ENCODE measurements at regions not wholly inside any gene's neighbourhood (a gene's known extent, or its start where the extent isn't known, plus 50 kb on each side); places are given as distances from the start of the nearest gene placed in this dataset.
A peak's percentile ranks its signal among the peaks of the same experiment; 100 is the strongest.
"Not testable (repeated sequence)": the region's sequence is repeated elsewhere in the genome, so short reads cannot be mapped to it uniquely, and the experiment has no call there.

DNA sequence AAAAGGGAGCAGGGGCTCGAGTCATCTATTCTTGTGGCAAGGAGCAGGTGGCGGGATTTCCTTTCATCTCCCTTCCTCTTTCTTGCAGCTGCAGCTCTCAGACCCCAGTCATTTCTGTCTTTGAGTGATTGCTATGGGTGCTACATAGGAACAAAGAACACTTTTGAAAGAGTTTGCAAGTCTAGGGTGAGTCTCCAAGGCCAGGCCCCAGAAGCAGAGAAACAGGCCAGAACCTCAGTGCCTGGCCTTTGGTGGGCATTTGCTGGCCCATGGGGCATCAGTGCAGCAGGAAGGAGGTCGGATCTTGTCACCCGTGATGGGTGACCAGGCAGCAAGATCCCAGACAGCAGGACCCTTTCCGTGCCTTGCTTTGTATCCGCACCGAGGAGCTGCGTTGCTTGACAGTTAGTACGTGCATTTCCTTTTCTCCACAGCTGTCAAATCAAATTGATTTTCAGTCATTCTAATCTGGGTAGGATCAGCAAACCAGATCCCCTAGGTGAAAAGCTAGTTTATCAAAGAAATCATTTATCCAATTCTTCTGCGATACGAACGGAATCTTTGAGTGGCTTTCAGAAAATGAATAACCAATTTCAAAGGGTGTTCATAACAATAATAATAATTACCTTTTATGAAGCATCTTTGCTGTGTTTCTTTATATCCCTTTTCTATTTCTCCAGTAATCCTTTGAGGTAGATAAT lies 244.6 kb upstream of the MAF start:
- DNase-seq = peak; percentile 29

DNA sequence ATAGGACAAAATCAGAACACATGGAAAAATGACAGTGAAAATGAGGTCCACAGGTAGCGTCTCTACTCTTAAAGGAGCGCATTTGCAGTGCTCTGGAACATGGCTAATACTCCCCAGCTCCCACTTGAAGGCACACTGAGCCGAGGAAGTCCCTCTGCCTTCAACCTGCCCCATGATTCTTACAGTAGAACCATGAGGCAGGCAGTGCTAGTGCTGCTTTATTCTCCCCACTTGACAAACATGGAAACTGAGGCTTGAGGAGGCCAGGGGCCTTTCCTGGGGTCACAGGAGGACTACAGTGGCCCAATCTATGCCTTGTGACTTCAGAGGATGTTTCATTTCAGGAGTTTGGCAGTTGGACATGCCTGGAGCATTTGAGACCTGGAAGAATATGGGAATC lies 244.1 kb upstream of the MAF start:
- no peak for DNase-seq

- no peak for DNase-seq
Observed at GRCh38 chr16:79843631-79844043, 243.1 kb upstream of the MAF start.

DNA sequence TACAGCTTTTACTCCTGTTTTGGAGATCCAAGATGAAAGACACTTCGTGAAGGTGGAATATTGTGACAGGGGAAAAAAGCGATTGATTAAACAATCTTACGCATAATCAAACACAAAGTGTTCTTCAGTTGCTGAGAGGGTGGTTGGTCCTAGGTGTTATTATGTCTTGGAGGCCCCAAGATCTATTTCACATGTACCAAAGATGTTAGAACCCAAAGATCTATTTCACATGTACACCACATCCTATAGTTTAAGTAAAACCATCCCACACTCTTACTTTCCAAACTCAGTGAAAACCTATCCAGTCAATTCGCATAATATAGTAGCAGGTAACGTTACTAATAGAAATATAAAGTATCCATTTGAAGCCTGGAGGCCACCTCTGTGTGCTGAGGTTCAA lies 242.6 kb upstream of the MAF start:
- no peak for DNase-seq

- DNase-seq = no peak
Observed at GRCh38 chr16:79842197-79842596, 241.7 kb upstream of the MAF start.

DNA sequence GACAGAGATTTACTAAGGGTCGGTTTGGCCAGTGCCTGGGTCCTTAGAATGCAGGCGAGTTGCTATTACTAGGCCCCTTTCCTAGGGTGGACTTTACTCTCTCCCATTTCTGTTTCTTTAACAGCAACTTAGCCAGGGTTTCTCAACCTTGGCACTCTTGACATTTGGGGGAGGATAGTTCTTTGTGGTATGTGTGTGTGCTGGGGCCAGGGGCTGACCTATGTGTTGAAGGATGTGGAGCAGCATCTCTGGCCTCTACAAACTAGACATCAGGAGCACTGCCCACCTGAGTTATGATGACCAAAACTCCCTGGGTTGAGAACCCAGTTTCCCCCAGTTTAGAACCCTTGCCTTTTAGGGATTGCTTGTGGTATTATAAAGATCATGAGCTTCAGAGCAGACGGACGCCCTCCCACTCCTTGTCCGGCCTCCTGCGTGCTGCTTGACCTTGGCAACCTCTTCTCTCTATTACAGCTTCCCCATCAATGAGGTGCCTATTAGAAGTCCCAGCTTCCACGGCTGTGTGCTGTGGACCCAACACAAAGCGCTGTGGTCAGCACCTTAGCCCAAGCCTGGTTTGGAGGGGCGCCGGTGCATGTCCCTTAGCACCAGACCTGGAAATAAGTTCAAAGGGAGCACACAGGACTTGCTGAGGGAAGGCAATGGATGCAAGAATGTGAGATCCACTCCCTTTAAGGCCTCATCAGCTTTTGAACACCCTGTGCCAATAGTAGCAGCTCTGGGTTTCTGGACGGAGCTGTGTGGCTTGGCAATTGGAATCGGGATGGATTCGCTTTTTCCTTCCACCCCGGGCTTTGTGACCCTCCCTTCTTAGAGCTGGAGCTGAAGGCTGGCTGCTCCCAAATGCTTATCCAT lies 239.2 kb upstream of the MAF start:
- DNase-seq = no peak

- no peak for DNase-seq
Observed at GRCh38 chr16:79838496-79839259, 238.1 kb upstream of the MAF start.

GRCh38 chr16:79836144-79836543 lies 235.6 kb upstream of the MAF start:
- DNase-seq = no peak

- no peak for DNase-seq
Observed at GRCh38 chr16:79835194-79835593, 234.7 kb upstream of the MAF start.

DNA sequence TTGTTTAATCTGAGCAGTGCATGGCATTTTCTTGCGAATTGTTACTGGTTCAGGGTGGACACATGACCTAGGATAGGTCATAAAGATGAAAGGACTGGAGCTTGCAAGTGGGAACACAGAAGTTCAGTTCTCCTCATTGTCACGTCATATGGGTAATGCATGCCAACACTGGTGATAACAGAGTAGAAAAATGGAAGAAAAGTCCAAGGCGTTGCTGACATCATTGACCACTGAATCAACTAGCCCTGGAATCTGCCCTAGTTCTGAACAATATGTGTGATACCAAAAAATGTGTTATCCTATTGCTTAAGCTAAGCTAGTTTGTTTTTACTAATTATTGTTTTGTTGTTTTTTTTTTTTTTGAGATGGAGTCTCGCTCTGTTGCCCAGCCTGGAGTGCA lies 234.2 kb upstream of the MAF start:
- DNase-seq = no peak

GRCh38 chr16:79834003-79834402 lies 233.5 kb upstream of the MAF start:
- not testable (repeated sequence) for DNase-seq

DNA sequence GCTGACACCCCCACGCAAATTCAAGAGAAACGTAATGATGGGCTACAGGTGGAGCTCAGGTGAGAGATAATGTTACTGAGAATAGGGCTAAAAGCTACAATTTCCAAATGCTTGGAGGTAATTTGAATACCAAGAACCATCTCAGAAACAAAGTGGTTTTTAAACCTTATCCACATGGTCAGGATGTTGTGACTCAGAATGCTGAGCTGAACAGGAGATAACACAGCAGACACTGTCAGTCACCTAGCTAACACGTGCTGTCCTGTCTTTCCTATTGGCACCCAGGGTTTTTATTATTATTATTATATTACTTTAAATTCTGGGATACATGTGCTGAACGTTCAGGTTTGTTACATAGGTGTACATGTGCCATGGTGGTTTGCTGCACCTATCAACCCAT lies 233.0 kb upstream of the MAF start:
- no peak for DNase-seq

DNA sequence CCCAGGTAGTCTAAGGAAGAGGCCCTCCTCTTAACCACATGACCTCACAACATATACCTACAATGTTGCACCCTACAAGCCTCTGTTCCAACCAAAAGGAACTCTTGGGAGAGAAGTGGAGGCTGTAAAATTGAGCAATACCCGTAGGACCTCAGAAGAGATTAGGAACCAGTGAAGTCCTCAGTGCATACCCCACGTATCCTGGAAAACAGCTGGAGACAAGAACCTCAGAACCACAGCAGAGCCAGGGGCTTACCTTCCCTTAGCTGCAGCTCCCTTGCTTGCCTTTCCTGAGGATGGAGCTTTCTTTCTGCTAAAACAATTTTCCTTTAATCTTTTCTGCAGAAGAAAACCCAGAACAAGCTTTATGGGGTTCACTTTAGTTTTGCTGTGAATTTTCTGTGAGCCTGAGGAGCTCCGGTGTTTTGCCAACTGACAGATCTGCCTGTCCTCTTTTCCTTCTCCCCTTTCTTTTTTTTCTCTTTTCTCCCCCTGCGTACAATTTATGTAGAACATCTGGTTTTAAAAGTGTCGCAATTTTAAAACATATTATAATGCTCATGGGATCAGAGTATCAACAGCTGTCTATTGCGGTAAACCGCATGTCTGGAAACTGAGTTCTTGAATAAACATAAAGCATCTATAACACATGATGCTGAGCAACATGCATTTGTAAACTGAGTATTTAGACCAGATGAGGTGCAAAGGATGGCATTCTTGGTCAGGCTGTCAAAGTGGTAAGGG lies 226.4 kb upstream of the MAF start:
- no peak for DNase-seq

DNA sequence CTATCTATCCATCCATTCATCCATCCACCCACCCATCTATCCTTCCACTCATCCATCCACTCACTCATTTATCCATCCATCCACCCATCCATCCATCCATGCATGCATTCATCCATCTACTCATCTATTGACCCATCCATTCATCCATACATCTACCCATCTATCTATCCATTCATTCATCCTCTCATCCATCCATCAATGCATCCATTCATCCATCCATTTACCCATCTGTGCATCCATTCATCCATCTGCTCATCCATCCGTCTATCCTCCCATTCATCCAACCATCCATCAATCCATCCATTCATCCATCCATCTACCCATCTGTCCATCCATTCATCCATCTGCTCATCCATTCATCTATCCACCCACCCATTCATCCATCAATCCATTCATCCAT lies 224.5 kb upstream of the MAF start:
- DNase-seq = no peak

DNA sequence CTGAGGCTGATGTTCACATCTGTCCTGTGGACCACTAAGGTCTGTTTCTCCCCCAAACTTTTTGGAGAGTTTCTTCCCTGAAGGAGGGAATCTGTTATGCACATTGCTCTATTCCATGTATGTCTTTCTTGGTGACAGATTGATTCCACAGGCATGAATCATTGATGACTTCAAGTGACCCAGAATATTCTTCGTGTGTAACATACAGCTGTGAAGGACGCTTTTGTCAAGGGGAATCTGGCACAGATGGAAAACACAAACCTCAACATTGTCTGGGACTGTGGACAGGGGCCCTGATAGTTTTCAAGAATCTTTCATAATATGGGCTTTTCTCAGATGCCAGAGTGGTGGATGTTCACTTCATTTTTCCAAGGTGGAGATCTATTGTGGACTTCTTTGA lies 223.1 kb upstream of the MAF start:
- no peak for DNase-seq

DNA sequence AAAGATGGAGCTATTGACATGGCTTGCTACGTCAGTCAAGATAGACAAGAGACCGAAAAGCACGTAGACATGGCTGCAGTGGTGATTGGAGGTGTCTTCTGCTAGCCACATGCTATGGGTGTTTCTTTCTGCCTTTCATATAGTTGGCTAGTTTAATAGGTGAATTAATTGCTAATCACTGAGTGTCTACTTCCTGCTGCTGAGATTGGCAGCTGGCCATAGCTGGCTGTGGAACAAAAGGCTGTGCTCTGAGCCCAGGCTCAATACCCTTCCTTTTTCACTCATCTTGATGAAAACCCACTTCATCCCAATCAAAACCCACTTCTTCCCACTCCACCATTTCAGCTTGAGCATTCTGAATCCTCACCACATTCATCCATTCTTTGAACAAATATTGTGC lies 221.4 kb upstream of the MAF start:
- no peak for DNase-seq

DNA sequence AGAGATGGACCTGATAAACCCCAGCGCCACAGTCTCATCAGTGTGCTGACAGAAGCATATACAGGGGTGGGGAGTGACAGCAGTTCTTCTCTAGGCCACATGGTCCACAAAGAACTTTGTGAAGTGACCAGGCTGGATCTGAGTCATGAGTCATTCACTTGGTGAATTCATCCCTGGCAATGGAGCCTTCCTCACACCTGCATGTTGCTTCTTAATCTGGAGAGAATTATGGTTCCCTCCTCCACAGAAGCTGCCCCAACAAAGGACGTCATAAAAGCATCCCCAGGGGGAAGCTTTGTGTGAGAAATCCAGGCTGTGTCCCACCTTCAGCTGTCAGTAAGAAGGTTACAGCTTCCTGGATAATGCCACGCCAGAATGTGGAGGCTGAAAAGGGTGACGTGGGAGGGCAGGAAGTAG lies 215.6 kb upstream of the MAF start:
- DNase-seq = no peak

DNA sequence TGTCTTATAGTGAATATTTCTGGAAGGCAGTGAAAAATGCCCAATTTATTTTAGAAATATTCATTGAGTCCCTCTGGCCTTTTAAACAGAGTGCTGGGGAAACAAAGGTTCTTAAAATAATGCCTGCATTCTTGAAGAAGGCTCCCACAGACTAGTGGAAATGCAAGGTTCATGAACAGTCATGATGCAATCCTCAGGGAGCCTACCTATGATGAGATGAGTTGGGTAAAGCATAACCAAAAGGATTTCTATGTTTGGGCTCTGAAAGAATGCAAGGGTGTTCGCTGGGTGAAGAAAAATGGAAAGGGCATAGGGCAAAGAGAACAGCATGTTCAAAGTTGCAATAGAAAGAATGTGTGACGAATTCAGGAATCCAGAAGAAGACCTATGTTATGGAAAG lies 214.5 kb upstream of the MAF start:
- no peak for DNase-seq

- no peak for DNase-seq
Observed at GRCh38 chr16:79814124-79814523, 213.6 kb upstream of the MAF start.

DNA sequence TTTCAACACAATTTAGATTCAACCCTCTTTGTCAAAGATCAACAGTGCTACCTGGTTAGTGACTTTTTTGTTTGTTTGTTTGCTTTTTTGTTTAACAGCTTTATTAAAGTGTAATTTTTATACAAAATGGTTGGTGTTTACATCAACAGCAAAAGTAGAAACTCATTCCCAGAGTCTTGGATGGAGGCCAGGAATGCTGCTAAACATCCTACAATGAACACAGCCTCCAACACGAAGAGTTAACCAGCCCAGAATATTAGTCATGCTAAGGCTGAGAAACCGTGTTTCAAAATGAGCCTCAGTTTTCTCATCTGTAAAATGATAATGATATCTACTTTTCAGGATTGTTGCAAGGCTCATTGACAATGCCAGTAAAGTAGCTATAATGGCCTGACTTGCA lies 211.0 kb upstream of the MAF start:
- no peak for DNase-seq

DNA sequence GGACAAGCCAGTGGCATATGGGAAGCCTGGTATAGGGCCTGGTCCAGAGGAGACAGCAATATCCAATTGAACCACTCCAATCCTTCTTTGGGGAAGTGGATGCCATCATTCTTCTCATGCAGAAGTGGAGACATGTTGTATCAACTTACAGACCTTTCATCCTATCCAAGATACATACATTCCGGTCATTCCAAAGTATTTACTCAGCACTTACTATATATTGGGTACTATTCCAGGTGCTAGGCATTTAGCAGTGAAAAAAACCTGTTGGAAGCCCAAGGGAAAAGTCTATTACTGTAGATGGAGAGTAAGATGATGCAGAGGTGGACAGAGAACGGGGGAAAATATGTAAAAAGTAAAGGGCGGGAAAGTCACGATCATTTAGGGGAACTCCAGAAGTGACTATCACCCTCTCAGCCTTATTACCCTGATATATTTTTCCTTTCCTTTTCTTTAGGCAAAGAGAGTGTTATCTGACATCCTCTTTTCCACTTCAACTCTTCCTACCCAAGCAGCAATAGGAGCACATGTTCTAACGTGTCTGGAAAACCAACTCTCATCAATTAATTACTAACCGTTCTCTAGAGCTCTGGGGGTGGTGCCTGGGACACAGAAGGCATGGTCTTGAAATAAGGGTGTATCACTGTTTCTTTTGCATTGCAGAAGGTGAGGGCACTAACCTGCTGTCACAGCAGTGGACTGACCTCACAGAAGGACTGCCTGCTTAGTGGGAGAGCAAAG lies 210.1 kb upstream of the MAF start:
- no peak for DNase-seq

- DNase-seq = no peak
Observed at GRCh38 chr16:79809376-79809775, 208.8 kb upstream of the MAF start.

Measured in retina (tissue), 1 donor.